ENCODE measurements at regions not wholly inside any gene's neighbourhood (a gene's known extent, or its start where the extent isn't known, plus 50 kb on each side); places are given as distances from the start of the nearest gene placed in this dataset.
"Not testable (repeated sequence)": the region's sequence is repeated elsewhere in the genome, so short reads cannot be mapped to it uniquely, and the experiment has no call there.

DNA sequence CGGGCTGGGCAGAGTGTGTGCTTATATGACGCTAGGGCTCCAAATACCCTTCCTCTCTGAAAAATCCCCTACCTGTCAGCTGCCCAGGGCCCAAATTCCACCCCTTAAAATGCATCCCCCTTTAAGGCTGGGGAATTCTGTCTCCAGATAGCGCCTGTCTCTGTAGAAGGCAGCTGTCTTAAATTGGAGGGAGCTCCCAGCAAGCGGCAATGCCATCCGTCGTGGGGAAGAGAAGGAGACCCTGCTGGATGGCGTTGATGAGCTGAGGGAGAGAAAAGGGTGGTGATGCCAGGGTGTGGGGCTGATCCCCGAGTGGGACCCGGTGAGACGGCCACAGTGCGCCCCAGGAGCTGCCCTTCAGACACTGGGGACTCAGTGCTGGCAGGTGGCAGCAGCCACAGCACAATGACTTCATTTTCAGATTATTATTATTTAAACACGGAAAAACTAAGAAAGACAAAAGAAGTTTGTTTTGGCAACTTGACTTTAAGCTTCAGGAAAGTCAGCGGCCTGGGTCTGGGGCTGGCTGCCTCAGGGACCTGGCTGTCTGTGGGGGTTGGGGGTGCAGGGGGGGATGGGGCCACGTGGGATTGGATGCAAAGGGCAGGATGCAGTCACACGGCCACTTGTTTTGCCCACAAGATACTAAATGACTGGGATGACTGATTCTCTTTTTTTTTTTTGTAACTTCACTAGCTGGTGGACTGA is 152.8 kb downstream of the TFCP2L1 start:
- no peak for DNase-seq (ENCODE audit: low spot score)

DNA sequence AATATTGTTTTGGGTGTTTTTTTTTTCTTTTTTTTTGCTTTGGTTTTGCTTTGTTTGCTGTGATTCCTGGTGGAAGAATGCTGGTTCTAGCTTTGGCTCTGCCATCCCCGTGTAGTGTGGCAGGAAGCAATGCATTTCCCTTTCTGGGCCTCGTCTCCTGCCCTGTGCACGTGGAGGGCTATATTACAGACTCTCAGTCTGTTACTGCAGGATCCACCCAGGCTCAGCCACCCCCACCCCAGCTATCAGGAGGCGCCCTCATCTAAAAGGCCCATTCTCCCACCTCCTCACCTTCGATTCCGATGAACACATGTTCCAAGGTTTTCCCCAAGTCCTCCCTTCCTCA is 152.3 kb downstream of the TFCP2L1 start:
- DNase-seq (ENCODE audit: low spot score), result no peak

DNA sequence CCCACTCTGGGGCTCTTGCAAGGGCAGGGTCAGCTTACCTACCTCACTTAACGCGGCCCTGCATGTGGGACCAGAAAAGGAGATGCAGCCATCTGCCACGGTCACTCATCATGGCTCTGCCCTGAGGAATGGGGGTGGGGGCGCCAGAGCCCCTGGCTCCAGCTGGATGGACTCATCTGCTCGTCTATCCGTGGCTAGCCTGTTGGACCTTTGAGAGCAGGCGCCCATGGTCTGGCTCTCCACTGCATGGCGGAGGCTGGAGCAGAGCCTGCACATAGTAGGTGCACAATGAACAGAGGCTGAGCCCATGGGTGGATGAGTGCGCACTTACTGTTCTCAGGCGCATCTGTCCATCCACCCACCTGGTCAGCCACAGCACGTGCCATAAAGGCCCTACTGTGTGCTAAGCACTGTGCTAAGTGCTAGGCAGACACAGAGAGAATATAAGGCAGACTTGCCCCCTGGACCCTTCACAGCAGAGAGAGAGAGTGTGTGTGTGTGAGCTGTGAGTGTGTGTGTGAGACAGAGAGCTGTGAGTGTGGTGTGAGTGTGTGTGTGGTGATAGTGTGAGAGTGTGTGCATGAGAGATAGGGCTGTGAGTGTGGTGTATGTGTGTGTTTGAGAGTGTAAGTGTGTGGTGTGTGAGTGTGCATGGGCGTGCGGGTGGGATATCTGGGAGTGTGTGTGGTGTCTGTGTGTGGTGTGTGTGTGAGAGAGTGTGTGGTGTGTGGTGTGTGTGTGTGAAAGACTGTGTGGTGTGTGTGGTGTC is 151.3 kb downstream of the TFCP2L1 start:
- DNase-seq (ENCODE audit: low spot score), result no peak

DNA sequence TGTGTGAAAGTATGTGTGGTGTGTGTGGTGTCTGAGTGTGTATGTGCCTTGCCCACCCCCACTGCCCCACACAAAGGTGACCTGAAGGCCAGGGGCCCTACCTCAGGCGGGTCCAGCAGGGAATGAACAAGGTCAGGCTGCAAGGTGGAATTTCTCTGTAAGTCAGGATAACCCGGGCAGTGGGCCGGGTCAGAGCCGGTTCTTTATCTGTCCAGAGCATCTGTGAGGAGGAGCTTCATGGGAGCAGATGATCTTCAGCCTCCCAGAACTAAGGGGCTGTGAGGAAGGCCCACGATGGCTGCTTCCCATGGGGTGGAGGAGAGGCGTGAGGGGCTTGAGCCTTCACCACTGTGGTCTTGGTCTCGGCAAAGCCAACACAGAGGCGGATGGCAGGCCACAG is 150.3 kb downstream of the TFCP2L1 start:
- DNase-seq (ENCODE audit: low spot score), result no peak

DNA sequence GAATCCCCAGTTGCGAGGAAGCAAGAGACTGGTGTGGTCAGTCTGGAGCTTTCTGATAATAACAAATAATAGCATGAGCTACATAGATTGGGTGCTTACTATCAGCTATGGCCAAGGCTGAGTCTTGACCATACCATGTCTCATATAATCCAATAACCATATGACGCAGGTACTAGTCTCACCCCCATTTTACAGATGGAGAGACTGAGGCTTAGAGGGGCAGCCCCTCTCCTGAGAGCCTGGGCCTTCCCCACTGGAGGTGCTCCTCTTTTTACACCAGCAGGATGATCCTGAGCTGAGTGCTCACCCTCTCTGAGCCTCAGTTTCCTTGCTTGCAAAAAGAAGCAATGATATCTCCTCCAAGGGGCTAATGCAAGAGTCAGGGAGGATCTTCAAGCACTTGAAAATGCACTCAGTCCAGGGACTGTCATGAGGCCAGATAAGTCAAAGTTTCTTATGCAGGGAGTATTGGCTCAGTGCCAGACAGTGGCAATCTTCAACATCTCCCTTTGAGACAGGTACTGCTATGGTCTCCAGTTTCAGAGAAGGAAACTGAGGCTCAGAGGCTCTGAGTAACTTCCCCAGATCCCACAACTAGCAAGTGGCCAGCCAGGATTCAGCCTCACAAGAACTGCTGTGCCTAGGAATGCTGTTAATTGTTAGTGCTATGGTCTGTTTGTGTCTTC is 149.7 kb downstream of the TFCP2L1 start:
- DNase-seq (ENCODE audit: low spot score), result no peak

DNA sequence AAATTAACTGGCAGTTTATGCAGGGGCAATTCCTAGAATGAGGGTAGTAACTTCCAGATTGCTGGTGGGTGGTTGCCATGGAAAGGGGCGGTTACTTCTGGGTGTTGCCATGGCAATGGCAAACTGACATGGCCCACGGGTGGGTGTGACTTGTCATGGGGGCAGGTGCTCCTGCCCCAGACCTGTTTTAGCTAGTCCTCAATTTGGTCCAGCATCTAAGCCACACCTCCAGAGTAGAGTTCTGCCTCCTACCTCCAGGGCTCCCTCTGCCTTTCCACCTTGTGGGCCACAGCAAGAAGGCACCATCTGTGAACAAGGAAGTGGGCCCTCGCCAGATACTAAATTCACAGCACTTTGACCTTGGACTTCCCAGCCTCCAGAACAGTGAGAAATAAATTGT is 148.7 kb downstream of the TFCP2L1 start:
- DNase-seq (ENCODE audit: low spot score), result no peak

DNA sequence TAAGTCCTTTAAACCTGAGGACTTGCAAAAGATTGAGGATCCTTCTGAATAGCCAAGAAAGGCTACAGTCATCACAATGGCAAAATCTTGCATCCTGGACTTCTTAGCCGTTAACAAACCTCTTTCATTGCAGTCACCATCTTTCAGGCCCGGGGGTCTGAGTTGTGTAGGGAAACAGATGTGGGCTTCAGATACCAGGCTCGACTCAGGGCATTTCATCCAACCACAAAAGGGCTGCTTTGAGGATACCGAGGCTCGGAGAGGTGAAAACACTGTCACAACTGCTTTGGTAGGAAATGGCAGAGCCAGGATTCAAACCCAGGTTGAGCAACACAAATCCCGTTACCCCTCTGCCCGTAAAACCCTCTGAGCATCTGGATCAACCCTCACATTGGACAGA is 147.4 kb downstream of the TFCP2L1 start:
- DNase-seq (ENCODE audit: low spot score), result no peak

DNA sequence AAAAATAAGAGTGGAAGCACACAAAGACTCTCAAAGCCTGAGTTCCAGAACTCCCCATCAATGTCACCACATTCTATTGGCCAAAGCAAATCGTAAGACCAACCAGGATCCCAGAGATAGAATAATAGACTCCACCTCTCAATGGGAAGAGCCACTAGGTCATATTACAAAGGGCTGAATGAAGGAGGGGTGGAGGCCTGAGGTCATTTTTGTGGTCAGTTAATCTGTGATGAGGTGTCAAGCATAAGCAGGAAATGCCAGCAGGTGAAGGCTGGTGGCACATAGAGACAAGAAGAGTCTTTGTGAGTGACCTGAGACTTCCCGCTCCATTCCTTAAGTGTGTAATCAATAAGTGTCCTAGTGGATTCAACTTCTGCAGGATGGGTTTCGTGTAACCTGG is 144.3 kb downstream of the TFCP2L1 start:
- DNase-seq (ENCODE audit: low spot score), result no peak

DNA sequence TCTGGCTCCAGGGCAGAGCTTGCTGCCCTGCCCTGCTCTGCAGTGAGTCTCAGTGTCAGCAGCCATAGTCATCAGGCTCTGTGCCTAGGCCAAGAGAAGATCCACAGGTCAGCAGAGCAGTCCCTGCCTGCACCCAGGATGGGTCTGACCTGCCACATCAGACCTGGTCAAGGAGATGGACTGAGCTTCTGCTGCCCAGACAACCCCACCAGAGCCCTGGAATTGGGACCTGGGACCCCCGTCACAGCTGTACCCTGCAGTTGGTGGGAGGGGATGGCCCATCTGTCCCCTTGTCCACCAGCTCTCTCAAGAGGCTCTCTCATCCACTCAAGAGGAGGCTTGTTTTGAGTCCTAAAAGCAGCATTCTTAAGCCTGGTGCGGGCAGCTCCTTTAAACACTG is 142.6 kb downstream of the TFCP2L1 start:
- DNase-seq (ENCODE audit: low spot score), result no peak

DNA sequence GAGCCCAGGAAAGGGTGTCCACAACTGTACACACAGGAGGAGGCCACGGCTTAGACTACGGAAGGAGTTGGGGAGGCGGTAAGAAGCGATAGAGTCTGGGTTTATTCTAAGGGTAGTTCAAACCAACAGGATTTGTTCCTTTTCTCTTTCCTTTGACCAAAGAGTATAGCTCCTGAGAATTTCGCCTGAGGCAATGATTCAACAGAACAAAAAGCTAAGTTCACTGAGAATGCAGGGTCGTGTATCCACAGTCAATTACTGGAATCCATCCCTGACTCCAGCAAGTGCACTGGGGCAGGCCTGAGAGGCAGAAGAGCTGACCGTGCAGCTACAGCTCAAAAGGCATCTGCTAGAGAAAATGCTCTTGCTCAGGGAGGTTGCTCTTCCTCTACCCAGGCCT is 140.9 kb downstream of the TFCP2L1 start:
- no peak for DNase-seq (ENCODE audit: low spot score)

DNA sequence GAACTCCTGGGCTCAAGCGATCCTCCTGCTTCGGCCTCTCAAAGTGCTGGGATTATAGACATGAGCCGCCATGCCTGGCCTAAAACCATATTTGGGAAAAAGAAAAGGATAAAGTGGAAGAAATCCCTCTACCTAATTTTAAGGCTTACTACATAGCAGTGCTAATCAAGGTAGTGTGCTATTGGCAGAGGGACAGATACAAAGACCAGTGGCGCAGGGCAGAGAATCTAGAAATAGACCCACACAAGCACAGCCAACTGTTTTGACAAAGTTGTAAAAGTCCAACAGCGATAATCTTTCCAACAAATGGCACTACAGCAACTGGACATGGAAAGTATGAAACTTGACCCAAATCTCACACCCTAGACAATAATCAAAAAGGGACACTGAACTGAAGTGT is 138.4 kb downstream of the TFCP2L1 start:
- DNase-seq (ENCODE audit: low spot score), result no peak

DNA sequence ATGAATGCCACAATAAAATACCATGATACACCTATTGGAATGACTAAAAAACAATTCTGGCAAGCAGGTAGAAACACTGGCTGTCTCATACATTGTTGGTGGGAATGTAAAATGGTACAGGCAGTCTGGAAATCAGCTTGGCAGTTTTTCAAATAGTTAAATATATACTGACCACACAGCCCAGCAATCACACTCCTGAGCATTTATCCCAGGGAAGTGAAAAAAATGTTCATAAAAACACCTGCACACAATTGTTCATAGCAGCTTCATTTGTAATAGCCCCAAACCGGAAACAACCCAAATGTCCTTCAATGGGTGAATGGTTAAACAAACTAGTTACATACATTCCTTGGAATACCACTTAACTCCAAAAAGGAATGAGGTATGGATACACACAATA is 137.2 kb downstream of the TFCP2L1 start:
- DNase-seq (ENCODE audit: low spot score), result no peak

DNA sequence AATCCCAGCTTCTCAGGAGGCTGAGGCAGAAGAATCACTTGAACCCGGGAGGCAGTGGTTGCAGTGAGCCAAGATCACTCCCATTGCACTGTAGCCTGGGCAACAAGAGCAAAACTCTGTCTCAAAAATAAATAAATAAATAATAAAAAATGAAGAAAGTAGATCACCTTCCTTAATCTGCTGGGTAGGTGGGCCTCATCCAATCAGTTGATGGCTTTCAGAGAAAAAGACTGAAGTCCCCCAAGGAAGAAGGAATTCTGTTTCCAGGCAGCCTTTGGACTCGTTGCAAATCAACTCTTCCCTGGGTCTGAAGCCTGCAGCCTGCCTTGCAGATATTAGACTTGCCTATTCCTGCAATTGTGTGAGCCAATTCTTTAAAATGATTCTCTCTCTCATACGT is 136.5 kb downstream of the TFCP2L1 start:
- no peak for DNase-seq (ENCODE audit: low spot score)

DNA sequence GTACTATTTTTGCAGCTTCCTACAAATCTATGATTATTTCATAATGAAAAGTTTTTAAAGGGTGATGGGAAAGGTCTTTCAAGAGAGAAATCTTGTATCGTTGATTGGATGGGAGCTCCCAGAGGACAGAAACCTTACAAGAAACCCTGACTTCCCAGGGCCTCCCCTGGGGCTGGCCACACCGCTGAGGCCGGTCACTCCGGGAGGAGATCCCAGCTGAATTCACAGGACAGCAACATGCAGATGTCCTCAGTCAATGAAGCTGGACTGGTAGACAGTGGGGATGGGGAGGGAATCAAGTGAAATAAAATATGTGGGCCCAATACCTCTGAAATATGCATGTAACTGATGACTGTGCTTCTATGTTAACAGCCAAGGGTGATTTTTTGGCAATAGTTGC is 135.6 kb downstream of the TFCP2L1 start:
- DNase-seq (ENCODE audit: low spot score), result no peak

DNA sequence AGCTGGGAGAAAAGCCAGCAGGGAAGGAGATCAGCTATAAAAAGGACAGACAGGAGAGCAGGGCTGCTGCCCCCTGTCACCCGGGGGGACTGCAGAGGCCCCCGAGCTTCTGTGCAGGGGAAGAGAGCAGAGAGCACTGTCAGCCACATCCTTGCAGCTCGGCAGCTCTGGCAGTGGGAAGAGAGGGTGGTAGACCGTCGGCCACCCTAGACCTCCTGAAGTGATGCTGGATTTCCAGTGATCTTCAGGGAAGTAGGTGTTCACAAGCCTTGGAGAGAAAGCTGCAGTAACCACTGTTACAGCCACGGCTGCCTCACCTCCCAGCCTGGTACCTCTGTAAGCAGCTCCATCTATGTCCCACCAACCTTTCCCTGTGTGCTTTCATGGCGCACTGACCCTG is 134.9 kb downstream of the TFCP2L1 start:
- no peak for DNase-seq (ENCODE audit: low spot score)

DNA sequence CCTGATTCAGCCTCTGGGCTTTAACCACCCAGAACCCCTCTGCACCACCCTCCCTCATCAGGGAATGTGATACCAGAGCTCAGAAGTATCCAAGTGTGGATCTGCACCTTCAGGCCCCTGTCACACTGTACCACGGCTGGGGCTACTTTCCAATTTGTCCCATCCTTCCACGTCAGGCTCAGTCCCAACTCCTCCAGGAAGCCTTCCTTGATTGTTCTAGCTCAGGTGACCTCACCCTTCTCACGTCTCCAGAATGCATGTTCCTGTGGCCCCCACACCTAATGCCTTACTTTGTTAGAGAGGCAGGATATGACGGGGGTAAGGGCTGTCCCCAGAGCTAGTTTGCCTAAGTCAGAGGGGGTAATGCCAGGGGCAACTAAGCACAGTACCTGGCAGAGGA is 134.3 kb downstream of the TFCP2L1 start:
- no peak for DNase-seq (ENCODE audit: low spot score)

DNA sequence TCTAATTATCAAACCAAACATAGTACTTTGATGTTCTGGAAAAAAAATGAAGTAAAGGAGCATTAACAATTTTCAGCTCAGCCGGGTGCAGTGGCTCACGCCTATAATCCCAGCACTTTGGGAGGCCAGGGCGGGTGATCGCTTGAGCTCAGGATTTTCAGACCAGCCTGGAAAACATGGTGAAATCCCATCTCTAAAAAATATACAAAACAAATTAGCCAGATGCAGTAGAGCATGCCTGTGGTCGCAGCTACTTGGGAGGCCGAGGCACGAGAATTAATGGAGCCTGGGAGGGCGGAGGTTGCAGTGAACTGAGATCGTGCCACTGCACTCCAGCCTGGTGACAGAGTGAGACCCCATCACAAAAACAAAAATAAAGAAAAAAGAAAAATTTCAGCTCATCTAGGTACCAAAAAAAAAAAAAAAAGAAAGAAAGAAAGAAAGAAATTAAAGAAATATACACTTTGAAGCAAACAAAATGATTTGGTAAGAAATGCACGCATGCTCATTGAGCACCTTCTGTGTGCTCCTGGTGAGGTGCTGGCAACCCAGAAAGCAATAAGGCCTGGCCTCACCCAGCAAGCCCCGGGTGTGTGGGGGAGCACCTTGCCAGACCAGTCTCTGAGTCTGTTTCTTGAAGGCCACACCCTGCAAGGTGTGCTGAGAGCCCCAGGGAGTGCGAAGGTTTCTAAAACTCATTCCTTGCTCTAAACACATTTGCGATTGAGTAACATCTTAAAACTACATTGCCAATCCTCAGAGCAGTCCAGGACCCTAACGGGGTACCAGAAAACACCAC is 133.5 kb downstream of the TFCP2L1 start:
- no peak for DNase-seq (ENCODE audit: low spot score)

DNA sequence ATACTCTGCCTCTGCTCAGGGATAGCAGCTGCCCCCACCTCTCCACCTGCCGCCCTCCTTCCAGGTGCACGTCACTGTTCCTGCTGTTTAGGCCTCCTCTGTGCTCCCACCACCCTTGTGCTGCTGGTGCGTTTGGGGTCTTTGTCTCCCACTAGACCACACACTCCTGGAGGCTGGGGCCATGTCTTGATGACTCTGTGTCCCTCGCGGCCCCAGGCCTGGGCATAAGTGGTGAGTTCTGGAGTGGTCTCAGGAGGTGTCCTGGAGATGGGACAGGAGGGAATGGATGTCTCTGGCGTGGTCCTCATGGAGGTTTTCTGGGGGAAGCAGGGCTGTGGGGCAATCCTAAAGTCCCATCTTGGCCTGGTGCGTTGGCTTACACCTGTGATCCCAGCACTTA is 132.1 kb downstream of the TFCP2L1 start:
- no peak for DNase-seq (ENCODE audit: low spot score)

DNA sequence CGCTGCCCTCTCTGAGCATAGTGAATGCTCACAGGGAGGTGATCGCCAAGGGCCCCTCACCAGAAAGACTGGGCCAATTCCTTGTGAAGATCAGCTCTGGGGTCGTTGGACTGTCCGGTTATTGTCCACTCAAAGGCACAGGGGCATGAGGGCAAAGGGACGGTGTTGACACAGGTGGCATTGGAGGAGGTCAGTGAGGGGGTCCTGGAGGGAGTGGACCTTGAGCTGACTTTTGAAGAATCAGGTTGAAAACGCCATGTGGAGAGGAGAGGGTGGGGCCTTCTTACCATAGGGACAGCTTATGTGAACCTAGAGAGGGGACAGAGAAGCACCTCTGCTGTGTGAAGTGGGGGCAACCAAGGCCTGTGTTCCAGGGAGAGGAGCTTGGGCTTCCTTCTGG is 131.5 kb downstream of the TFCP2L1 start:
- no peak for DNase-seq (ENCODE audit: low spot score)

DNA sequence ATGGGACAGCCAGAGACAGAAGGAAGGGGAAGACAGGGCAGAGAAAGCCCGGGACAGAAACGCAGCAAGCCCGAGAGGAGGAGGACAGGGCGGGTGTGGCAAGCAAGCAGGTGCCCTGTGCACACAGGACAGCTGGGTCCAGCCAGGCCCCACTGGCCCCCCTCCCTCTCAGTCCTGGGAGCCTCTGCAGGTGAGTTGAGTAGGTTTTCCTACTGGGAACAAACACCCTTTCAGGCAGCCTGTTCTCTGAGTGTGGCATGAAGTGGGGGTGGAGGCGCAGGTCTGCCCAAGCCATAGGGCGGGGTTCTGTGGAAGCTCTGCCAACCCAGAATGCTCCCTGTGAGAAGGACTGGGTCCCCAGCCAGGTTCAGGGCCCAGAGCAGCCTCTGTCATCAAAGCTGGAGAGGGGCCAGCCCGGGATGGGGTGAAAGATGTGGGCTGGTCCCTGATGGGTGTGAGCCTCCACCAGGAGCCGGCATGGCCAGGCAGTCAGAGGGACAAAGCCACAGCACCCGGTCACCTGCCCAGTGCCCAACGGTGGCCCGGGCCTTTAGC is 129.4 kb downstream of the TFCP2L1 start:
- no peak for DNase-seq (ENCODE audit: low spot score)

DNA sequence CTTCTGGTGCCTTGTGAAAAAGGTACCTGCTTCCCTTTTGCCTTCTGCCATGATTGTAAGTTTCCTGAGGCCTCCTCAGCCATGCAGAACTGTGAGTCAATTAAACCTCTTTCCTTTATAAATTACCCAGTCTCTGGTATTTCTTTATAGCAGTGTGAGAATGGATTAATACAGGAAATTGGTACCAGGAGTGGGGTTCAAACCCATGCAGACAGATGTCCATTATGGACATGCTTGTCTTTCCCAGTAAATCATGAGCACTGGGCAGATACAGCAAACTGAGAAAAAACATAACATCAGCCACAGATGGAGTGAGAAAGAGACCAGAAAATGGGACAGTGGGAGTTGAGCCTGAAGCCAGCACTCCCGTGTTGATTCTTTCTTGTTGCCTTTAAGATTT is 127.5 kb downstream of the TFCP2L1 start:
- DNase-seq (ENCODE audit: low spot score), result not testable (repeated sequence)

Measured in GM03348 (cell line).